Esophagus muscularis mucosa (tissue), 4 donors: ENCODE measurements at regions not wholly inside any gene's neighbourhood (a gene's known extent, or its start where the extent isn't known, plus 50 kb on each side); places are given as distances from the start of the nearest gene placed in this dataset.

Experiments
- DNase-seq: peaks from one replicate; pipeline ENCODE4 v3.0.0-alpha.2; 2017; ENCODE audit errors: extremely low spot score
- H3K27ac ChIP-seq, 4 donors: fragments of 200-600 bp; sonication (generic); replicated peaks in 1 of 4; 1 replicate in 3 of 4; 2 replicates in 1 of 4; pipeline ENCODE4 v1.5.1; 2016 to 2019; ENCODE audit warnings: mild to moderate bottlenecking in 1 of 4
- H3K27me3 ChIP-seq, 4 donors: fragments of 200-600 bp; sonication (generic); one replicate each; pipeline versions ENCODE4 v1.5.1 to v1.6.0; 2016 to 2019
- H3K36me3 ChIP-seq, 4 donors: fragments of 200-600 bp; sonication (generic); one replicate each; pipeline ENCODE4 v1.5.1; 2016 to 2019
- H3K4me1 ChIP-seq, 4 donors: fragments of 200-600 bp; sonication (generic); one replicate each; pipeline ENCODE4 v1.5.1; 2016 to 2019
- H3K4me3 ChIP-seq, 4 donors: fragments of 200-600 bp; sonication (generic); 1 replicate in 2 of 4; 2 replicates in 2 of 4; pipeline ENCODE4 v1.5.1; 2016 to 2019; ENCODE audit warnings: mild to moderate bottlenecking in 4 of 4, moderate library complexity in 1 of 4
- H3K9me3 ChIP-seq, 4 donors: fragments of 200-600 bp; sonication (generic); 1 replicate in 3 of 4; 2 replicates in 1 of 4; pipeline ENCODE4 v1.5.1; 2016 to 2019
- CTCF ChIP-seq, 3 experiments: fragments of 200-600 bp in 2 of 3; fragments of 450-650 bp in 1 of 3; sonication (generic) in 2 of 3; IDR thresholded peaks; one replicate each; pipeline ENCODE4 v1.5.1; 2017 to 2019; ENCODE audit warnings: antibody characterized with exemption in 3 of 3, mild to moderate bottlenecking in 2 of 3, moderate library complexity in 1 of 3
- EP300 ChIP-seq: sonication (generic); formaldehyde crosslinking; IDR thresholded peaks from one replicate; pipeline ENCODE4 v1.6.1; 2017; ENCODE audit warnings: antibody characterized with exemption
- POLR2A ChIP-seq: fragments of 450-650 bp; IDR thresholded peaks from one replicate; pipeline ENCODE4 v1.6.1; 2017; ENCODE audit warnings: antibody characterized with exemption, moderate library complexity, mild to moderate bottlenecking, low read depth
- POLR2AphosphoS5 ChIP-seq, 2 donors: sonication (generic); formaldehyde crosslinking; IDR thresholded peaks; one replicate each; pipeline ENCODE4 v1.6.1; 2017; ENCODE audit warnings: antibody characterized with exemption in 2 of 2
- WGBS: methylation state at CpG from one replicate; pipeline ENCODE4 v1.1.5; 2018; 5-methylcytosine and 5-hydroxymethylcytosine counted together
- intact Hi-C: fragments of 100-400 bp; cut with DNase I; formaldehyde crosslinking; loops from one replicate; pipeline ENCODE4 v1.15.1; 2023

- WGBS = 59% methylated on average over 18 of the region's 19 CpGs
- Histone ChIP-seq H3K27me3 (no peaks in the 10 kb centered on the region), H3K27ac (no peak overlapping the region), H3K36me3 (no peaks in the 10 kb centered on the region), H3K4me1 (peaks cover 0 to 14% (median 11%) of the 10 kb centered on the region in 4 donors), H3K4me3 (no peak overlapping the region), H3K9me3 (no peaks in the 10 kb centered on the region)
- TF ChIP-seq POLR2AphosphoS5 (IDR thresholded peaks at IDR 0.05) (no peak), CTCF (IDR thresholded peaks at IDR 0.05) (no peak), EP300 (no peak), POLR2A (no peak)
- intact Hi-C loops = no loop called here
- DNase-seq = no peak
These were observed 229.9 kb upstream of the CIBAR2 start for GRCh38 chr16:85341972-85342695.

GRCh38 chr16:85344502-85345128, 232.3 kb upstream of the CIBAR2 start:
- intact Hi-C loops = no loop called here
- H3K9me3 ChIP-seq = no peaks in the 10 kb centered on the region
- peaks cover 0 to 21% (median 13%) of the 10 kb centered on the region in 4 donors for H3K4me1 ChIP-seq
- no peaks in the 10 kb centered on the region for H3K27me3 ChIP-seq
- WGBS = 89% methylated on average over 14 of the region's 17 CpGs
- TF ChIP-seq POLR2A = no peak
- no peak overlapping the region for H3K27ac ChIP-seq
- H3K4me3 ChIP-seq = no peak overlapping the region
- no peak for DNase-seq
- no peaks in the 10 kb centered on the region for H3K36me3 ChIP-seq

- intact Hi-C loops = no loop called here
- H3K36me3 ChIP-seq = no peaks in the 10 kb centered on the region
- H3K27me3 ChIP-seq = no peaks in the 10 kb centered on the region
- H3K4me3 ChIP-seq = no peak overlapping the region
- TF ChIP-seq CTCF (IDR thresholded peaks at IDR 0.05) (no peak), EP300 (no peak), POLR2A (no peak), POLR2AphosphoS5 (IDR thresholded peaks at IDR 0.05) (no peak)
- WGBS = 88% methylated on average over 7 of the region's 7 CpGs
- H3K4me1 ChIP-seq = peaks cover 0 to 26% (median 19%) of the 10 kb centered on the region in 4 donors
- no peak for DNase-seq
- no peak overlapping the region for H3K27ac ChIP-seq
- H3K9me3 ChIP-seq = no peaks in the 10 kb centered on the region
These were observed 232.9 kb upstream of the CIBAR2 start for GRCh38 chr16:85345129-85345639.

- no peak for DNase-seq
- no peak overlapping the region for H3K4me3 ChIP-seq
- no peaks in the 10 kb centered on the region for H3K9me3 ChIP-seq
- TF ChIP-seq CTCF (IDR thresholded peaks at IDR 0.05) = no peak
- TF ChIP-seq POLR2AphosphoS5 (IDR thresholded peaks at IDR 0.05) = no peak
- no peak for TF ChIP-seq POLR2A
- no peak for TF ChIP-seq EP300
- peaks cover 12 to 39% (median 33%) of the 10 kb centered on the region in 4 donors for H3K4me1 ChIP-seq
- 94% methylated on average over 12 of the region's 12 CpGs for WGBS
- no peaks in the 10 kb centered on the region for H3K27me3 ChIP-seq
- intact Hi-C loops = no loop called here
- no peak overlapping the region for H3K27ac ChIP-seq
- no peaks in the 10 kb centered on the region for H3K36me3 ChIP-seq
These were observed 234.3 kb upstream of the CIBAR2 start for GRCh38 chr16:85346404-85347212.

- H3K27ac ChIP-seq = no peak overlapping the region
- intact Hi-C loops = no loop called here
- DNase-seq = no peak
- H3K36me3 ChIP-seq = no peaks in the 10 kb centered on the region
- H3K9me3 ChIP-seq = no peaks in the 10 kb centered on the region
- no peaks in the 10 kb centered on the region for H3K27me3 ChIP-seq
- H3K4me3 ChIP-seq = no peak overlapping the region
- TF ChIP-seq CTCF (IDR thresholded peaks at IDR 0.05) = peak; percentile 25 to 43 (median 31)
- no peak for TF ChIP-seq EP300
- whole genome bisulfite sequencing = 100% methylated on average over 3 of the region's 11 CpGs
- peaks cover 12 to 39% (median 33%) of the 10 kb centered on the region in 4 donors for H3K4me1 ChIP-seq
These were observed 234.9 kb upstream of the CIBAR2 start for GRCh38 chr16:85347213-85347591.
